ENCODE measurements at regions not wholly inside any gene's neighbourhood (a gene's known extent, or its start where the extent isn't known, plus 50 kb on each side); places are given as distances from the start of the nearest gene placed in this dataset.

DNA sequence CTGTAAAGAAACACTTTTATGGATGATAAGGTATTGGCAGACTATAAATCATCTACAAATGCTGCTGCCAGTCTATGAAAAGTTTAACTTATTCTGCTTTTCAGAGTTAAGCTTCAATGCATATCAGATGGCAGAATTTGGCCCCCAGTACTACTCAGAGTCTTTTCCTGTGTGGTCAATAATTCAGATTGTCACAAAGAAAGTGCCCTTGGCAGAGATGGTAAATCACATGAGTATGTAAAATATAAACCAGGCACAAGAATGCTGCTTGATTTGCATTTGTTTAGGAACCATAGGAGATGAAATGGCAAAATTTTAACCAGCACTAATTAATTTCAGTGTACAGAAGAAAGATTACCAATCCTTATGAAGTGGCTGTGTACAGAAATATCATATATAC, 818.3 kb upstream of the POT1 start:
- Mint-ChIP-seq H3K4me3 (ENCODE audit: unreplicated experiment) (no peak overlapping the region), H3K27me3 (ENCODE audit: unreplicated experiment) (no peaks in the 10 kb centered on the region), H3K27ac (ENCODE audit: unreplicated experiment) (no peak overlapping the region), H3K36me3 (ENCODE audit: low read depth, unreplicated experiment) (no peaks in the 10 kb centered on the region), H3K9me3 (ENCODE audit: unreplicated experiment) (no peaks in the 10 kb centered on the region), H3K4me1 (ENCODE audit: unreplicated experiment) (no peaks in the 10 kb centered on the region)
- TF ChIP-seq, protein P1, sequence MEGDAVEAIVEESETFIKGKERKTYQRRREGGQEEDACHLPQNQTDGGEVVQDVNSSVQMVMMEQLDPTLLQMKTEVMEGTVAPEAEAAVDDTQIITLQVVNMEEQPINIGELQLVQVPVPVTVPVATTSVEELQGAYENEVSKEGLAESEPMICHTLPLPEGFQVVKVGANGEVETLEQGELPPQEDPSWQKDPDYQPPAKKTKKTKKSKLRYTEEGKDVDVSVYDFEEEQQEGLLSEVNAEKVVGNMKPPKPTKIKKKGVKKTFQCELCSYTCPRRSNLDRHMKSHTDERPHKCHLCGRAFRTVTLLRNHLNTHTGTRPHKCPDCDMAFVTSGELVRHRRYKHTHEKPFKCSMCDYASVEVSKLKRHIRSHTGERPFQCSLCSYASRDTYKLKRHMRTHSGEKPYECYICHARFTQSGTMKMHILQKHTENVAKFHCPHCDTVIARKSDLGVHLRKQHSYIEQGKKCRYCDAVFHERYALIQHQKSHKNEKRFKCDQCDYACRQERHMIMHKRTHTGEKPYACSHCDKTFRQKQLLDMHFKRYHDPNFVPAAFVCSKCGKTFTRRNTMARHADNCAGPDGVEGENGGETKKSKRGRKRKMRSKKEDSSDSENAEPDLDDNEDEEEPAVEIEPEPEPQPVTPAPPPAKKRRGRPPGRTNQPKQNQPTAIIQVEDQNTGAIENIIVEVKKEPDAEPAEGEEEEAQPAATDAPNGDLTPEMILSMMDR (IDR thresholded peaks at IDR 0.05; ENCODE audit: unreplicated experiment), result no peak
- no peak for DNase-seq (ENCODE audit: low spot score)

DNA sequence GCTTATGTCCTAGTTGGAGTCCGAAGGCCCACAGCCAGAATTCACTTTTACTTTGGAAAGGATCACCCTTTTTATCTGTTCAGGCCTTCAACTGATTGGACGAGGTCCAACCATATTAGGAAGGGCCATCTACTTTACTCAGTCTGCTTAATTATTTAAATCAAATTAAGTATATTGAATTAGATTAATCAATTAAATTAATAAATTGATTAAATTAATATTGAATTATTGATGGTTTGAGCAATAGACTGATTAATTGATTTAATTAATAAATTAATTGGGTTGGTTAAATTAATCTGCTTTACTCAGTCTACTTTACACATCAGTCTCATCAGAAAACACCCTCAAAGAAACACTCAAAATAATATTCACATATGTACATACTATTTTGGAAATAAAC, 816.9 kb upstream of the POT1 start:
- H3K4me3 Mint-ChIP-seq (ENCODE audit: unreplicated experiment), result no peak overlapping the region
- no peak overlapping the region for H3K27ac Mint-ChIP-seq (ENCODE audit: unreplicated experiment)
- TF ChIP-seq, protein P1 (IDR thresholded peaks at IDR 0.05; ENCODE audit: unreplicated experiment), result no peak
- H3K27me3 Mint-ChIP-seq (ENCODE audit: unreplicated experiment), result no peaks in the 10 kb centered on the region
- no peaks in the 10 kb centered on the region for H3K36me3 Mint-ChIP-seq (ENCODE audit: low read depth, unreplicated experiment)
- H3K4me1 Mint-ChIP-seq (ENCODE audit: unreplicated experiment), result no peaks in the 10 kb centered on the region
- H3K9me3 Mint-ChIP-seq (ENCODE audit: unreplicated experiment), result no peaks in the 10 kb centered on the region
- no peak for DNase-seq (ENCODE audit: low spot score)

DNA sequence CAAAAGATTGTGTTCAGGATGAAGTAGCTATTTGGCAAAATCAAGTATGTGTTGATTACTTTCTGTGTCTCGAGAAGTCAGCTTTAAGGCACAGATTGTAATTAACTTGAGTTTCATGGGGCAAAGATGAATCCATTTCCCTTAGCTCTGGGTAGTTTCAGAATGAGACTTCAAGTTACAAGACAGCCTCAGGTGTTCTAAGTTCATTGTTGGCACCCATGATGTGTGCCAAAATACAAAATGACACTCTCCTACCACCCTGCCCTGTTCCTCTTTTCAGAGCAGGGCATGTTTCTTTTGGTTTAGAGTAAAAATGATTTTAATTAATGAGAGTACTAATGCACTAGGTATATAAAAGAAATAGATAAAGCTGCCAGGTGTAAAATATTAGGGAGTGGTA, 797.6 kb upstream of the POT1 start:
- H3K36me3 Mint-ChIP-seq (ENCODE audit: low read depth, unreplicated experiment), result no peaks in the 10 kb centered on the region
- no peak overlapping the region for H3K4me3 Mint-ChIP-seq (ENCODE audit: unreplicated experiment)
- no peak overlapping the region for H3K27ac Mint-ChIP-seq (ENCODE audit: unreplicated experiment)
- no peaks in the 10 kb centered on the region for H3K27me3 Mint-ChIP-seq (ENCODE audit: unreplicated experiment)
- H3K4me1 Mint-ChIP-seq (ENCODE audit: unreplicated experiment), result no peaks in the 10 kb centered on the region
- H3K9me3 Mint-ChIP-seq (ENCODE audit: unreplicated experiment), result no peaks in the 10 kb centered on the region
- DNase-seq (ENCODE audit: low spot score), result no peak
- TF ChIP-seq, protein P1 (IDR thresholded peaks at IDR 0.05; ENCODE audit: unreplicated experiment), result no peak

DNA sequence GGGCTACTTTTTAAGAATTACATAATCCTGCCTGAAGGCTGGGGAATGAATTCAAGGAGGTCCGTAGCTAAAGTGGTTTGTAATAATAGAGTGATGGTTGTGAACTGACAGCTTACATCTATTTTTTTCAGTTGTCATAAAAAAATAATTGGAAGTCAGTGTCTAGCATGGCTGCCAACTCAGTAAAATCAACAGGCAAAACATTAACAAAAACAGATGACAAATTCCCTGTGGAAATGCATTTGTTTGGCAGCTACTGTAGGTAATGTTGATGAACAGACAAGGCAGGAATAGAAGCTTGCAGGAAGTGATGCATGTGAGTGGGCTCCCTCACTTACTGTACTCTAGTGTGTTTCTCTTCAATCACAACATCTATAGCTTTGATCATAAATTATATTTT, 766.0 kb upstream of the POT1 start:
- H3K4me1 Mint-ChIP-seq (ENCODE audit: unreplicated experiment), result no peaks in the 10 kb centered on the region
- H3K27me3 Mint-ChIP-seq (ENCODE audit: unreplicated experiment), result no peaks in the 10 kb centered on the region
- H3K9me3 Mint-ChIP-seq (ENCODE audit: unreplicated experiment), result no peaks in the 10 kb centered on the region
- H3K27ac Mint-ChIP-seq (ENCODE audit: unreplicated experiment), result no peak overlapping the region
- TF ChIP-seq, protein P1 (IDR thresholded peaks at IDR 0.05; ENCODE audit: unreplicated experiment), result no peak
- no peaks in the 10 kb centered on the region for H3K36me3 Mint-ChIP-seq (ENCODE audit: low read depth, unreplicated experiment)
- no peak for DNase-seq (ENCODE audit: low spot score)
- no peak overlapping the region for H3K4me3 Mint-ChIP-seq (ENCODE audit: unreplicated experiment)

DNA sequence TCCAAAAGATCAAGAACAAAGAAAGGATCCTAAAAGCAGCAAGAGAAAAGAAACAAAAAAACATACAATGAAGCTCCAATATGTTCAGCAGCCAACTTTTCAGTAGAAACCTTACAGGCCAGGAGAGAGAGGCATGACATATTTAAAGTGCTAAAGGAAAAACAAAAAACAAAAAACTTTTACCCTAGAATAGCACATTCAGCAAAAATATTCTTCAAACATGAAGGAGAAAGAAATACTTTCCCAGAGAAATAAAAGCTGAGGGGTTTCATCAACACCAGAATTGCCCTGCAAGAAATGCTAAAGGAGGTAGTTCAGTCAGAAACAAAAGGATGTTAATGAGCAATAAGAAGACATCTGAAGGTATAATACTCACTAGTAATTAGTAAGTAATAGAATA, 753.5 kb upstream of the POT1 start:
- no peak overlapping the region for H3K4me3 Mint-ChIP-seq (ENCODE audit: unreplicated experiment)
- TF ChIP-seq, protein P1 (IDR thresholded peaks at IDR 0.05; ENCODE audit: unreplicated experiment), result no peak
- H3K27ac Mint-ChIP-seq (ENCODE audit: unreplicated experiment), result no peak overlapping the region
- no peaks in the 10 kb centered on the region for H3K9me3 Mint-ChIP-seq (ENCODE audit: unreplicated experiment)
- no peaks in the 10 kb centered on the region for H3K27me3 Mint-ChIP-seq (ENCODE audit: unreplicated experiment)
- no peak for DNase-seq (ENCODE audit: low spot score)
- no peaks in the 10 kb centered on the region for H3K4me1 Mint-ChIP-seq (ENCODE audit: unreplicated experiment)
- H3K36me3 Mint-ChIP-seq (ENCODE audit: low read depth, unreplicated experiment), result no peaks in the 10 kb centered on the region
